Ammon's horn (tissue), 1 donor: ENCODE measurements at regions not wholly inside any gene's neighbourhood (a gene's known extent, or its start where the extent isn't known, plus 50 kb on each side); places are given as distances from the start of the nearest gene placed in this dataset.
"Not testable (repeated sequence)": the region's sequence is repeated elsewhere in the genome, so short reads cannot be mapped to it uniquely, and the experiment has no call there.

Source experiments
- DNase-seq: peaks from one replicate; pipeline ENCODE4 v3.0.0-alpha.2; 2016; ENCODE audit warnings: low spot score

DNA sequence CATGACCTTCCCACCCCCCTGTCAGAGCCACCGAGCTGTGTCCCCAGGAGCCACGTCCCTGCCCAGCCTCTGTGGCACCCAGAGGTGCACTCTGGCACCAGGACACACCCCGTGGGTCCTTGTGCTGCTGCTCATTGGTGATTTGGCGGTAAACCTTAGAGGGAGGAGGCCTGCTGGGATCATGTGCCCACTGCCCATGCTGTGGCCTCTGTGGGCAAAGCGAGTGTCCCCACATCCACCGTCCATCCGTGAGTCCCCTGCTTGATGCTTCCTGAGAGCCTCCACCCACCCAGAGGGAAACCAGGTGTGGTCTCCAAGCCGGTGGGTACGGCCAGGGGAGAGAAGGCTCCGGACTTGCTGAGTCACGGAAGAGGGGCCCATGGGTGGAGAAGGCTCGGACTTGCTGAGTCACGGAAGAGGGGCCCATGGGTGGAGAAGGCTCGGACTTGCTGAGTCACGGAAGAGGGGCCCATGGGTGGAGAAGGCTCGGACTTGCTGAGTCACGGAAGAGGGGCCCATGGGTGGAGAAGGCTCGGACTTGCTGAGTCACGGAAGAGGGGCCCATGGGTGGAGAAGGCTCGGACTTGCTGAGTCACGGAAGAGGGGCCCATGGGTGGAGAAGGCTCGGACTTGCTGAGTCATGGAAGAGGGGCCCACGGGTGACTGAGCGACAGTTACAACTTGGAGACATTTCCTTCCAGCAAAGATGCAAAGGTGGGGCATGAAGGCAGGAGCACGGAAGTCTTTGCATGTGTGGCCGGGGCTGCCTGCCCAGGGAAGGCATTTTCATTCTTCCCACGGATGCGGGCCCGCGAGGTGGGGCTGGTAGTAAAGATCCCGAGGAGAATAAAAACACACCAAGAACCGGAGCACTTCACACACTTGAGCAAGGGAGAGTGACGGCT lies 49.6 kb upstream of the ZNF469 start:
- DNase-seq: not testable (repeated sequence)
